Keratinocyte (primary cell): ENCODE measurements at regions not wholly inside any gene's neighbourhood (a gene's known extent, or its start where the extent isn't known, plus 50 kb on each side); places are given as distances from the start of the nearest gene placed in this dataset.

Experiments used
- DNase-seq: peaks from one replicate; pipeline ENCODE4 v3.0.0-alpha.2; 2011; ENCODE audit warnings: low read depth, missing footprints, low spot score
- FAIRE-seq: peaks from 2 replicates; lab custom pipeline; 2011; peaks lifted over from hg19 to GRCh38; lab: Jason Lieb, UNC
- H2AFZ ChIP-seq: 2 replicates; pipeline ENCODE4 v1.6.0; 2012; ENCODE audit warnings: low read length, control low read depth, inconsistent platforms; ENCODE audit not compliant: control insufficient read depth
- H3K27ac ChIP-seq: 2 replicates; pipeline ENCODE4 v1.5.1; 2011; ENCODE audit warnings: low read length; ENCODE audit not compliant: control insufficient read depth, insufficient read depth
- H3K27me3 ChIP-seq: 3 replicates; pipeline ENCODE4 v1.6.0; 2011; ENCODE audit warnings: low read length; ENCODE audit not compliant: control insufficient read depth, insufficient read depth; ENCODE audit errors: extremely low read depth
- H3K36me3 ChIP-seq, 2 experiments: 2 replicates in 1 of 2; 3 replicates in 1 of 2; pipeline ENCODE4 v1.5.1; 2011; ENCODE audit warnings: low read length in 2 of 2, mild to moderate bottlenecking in 1 of 2; ENCODE audit not compliant: control insufficient read depth in 2 of 2, insufficient read depth in 2 of 2; ENCODE audit errors: extremely low read depth in 1 of 2
- H3K4me1 ChIP-seq: 3 replicates; pipeline ENCODE4 v1.5.1; 2011; ENCODE audit warnings: low read length; ENCODE audit not compliant: control insufficient read depth, insufficient read depth; ENCODE audit errors: extremely low read depth
- H3K4me2 ChIP-seq: 3 replicates; pipeline ENCODE4 v1.6.0; 2011; ENCODE audit warnings: low read depth, low read length; ENCODE audit not compliant: control insufficient read depth, insufficient read depth; ENCODE audit errors: extremely low read depth
- H3K4me3 ChIP-seq, 3 experiments: fragments of 200-600 bp in 1 of 3; sonication (generic) in 1 of 3; 2 replicates in 2 of 3; 3 replicates in 1 of 3; pipeline ENCODE4 v1.5.1; 2011 to 2016; ENCODE audit warnings: low read length in 3 of 3, mild to moderate bottlenecking in 3 of 3, control low read depth in 2 of 3, inconsistent platforms in 1 of 3, low read depth in 1 of 3, mixed read lengths in 1 of 3, mixed run types in 1 of 3, moderate library complexity in 1 of 3; ENCODE audit not compliant: control insufficient read depth in 2 of 3, insufficient read depth in 2 of 3; ENCODE audit errors: extremely low read depth in 1 of 3
- H3K79me2 ChIP-seq: 2 replicates; pipeline ENCODE4 v1.6.0; 2012; ENCODE audit warnings: low read length; ENCODE audit not compliant: control insufficient read depth, insufficient read depth
- H3K9ac ChIP-seq: 3 replicates; pipeline ENCODE4 v1.6.0; 2011; ENCODE audit warnings: low read length; ENCODE audit not compliant: control insufficient read depth, insufficient read depth; ENCODE audit errors: extremely low read depth
- H3K9me1 ChIP-seq: 3 replicates; pipeline ENCODE4 v1.6.0; 2011; ENCODE audit warnings: low read length; ENCODE audit not compliant: control insufficient read depth, insufficient read depth; ENCODE audit errors: extremely low read depth
- H3K9me3 ChIP-seq: 2 replicates; pipeline ENCODE4 v1.5.1; 2012; ENCODE audit warnings: low read depth, low read length; ENCODE audit not compliant: control insufficient read depth
- H4K20me1 ChIP-seq: 3 replicates; pipeline ENCODE4 v1.6.0; 2011; ENCODE audit warnings: low read length; ENCODE audit not compliant: control insufficient read depth, insufficient read depth; ENCODE audit errors: extremely low read depth
- EZH2 ChIP-seq: IDR thresholded peaks from one replicate; pipeline ENCODE4 v1.6.1; 2012; ENCODE audit warnings: inconsistent platforms, mild to moderate bottlenecking, low read length, moderate library complexity
- dilution Hi-C: fragments of 300-500 bp; cut with MboI; formaldehyde crosslinking; loops from one replicate; pipeline ENCODE4 v1.7.0; 2020; ENCODE audit warnings: low sequenced_read_pairs; ENCODE audit not compliant: extremely low pct_ligation_motif_present
- TF ChIP-seq, protein P1 (sequence below), 3 experiments: IDR thresholded peaks in 1 of 3; conservative IDR thresholded peaks in 1 of 3; optimal IDR thresholded peaks in 1 of 3; 2 replicates in 2 of 3; 3 replicates in 1 of 3; pipeline versions ENCODE3 to v1.5.1; 2011; ENCODE audit warnings: low read length in 3 of 3, mild to moderate bottlenecking in 3 of 3, moderate library complexity in 2 of 3, control low read depth in 1 of 3, inconsistent platforms in 1 of 3; ENCODE audit not compliant: insufficient read depth in 2 of 3; ENCODE audit errors: extremely low read depth in 1 of 3

DNA sequence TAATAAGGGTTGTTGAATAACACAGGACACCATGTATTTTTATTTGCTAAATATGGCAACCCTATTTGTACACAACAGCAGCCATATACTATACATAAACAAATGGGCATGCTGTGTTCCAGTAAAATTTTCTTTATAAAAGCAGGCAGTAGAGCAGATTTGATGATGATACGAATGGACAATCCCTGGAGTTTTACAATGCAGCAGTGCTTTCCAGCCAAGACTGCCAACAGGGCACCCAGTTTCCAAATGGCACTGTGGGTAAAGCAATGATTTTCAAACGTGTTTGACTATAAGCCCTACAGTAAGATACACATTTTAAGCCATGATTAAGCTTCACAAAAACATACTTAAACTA, 282.7 kb downstream of the NUAK1 start:
- Histone ChIP-seq H3K9me3 (no peaks in the 10 kb centered on the region), H4K20me1 (no peaks in the 10 kb centered on the region), H3K9me1 (no peaks in the 10 kb centered on the region), H3K4me2 (no peak overlapping the region), H2AFZ (no peak overlapping the region), H3K36me3 (no peaks in the 10 kb centered on the region), H3K27ac (no peak overlapping the region), H3K4me1 (no peaks in the 10 kb centered on the region), H3K79me2 (no peaks in the 10 kb centered on the region), H3K27me3 (no peaks in the 10 kb centered on the region), H3K4me3 (no peak overlapping the region), H3K9ac (no peak overlapping the region)
- FAIRE-seq (no peak), DNase-seq (no peak)
- dilution Hi-C loops: no loop called here
- TF ChIP-seq, protein P1, sequence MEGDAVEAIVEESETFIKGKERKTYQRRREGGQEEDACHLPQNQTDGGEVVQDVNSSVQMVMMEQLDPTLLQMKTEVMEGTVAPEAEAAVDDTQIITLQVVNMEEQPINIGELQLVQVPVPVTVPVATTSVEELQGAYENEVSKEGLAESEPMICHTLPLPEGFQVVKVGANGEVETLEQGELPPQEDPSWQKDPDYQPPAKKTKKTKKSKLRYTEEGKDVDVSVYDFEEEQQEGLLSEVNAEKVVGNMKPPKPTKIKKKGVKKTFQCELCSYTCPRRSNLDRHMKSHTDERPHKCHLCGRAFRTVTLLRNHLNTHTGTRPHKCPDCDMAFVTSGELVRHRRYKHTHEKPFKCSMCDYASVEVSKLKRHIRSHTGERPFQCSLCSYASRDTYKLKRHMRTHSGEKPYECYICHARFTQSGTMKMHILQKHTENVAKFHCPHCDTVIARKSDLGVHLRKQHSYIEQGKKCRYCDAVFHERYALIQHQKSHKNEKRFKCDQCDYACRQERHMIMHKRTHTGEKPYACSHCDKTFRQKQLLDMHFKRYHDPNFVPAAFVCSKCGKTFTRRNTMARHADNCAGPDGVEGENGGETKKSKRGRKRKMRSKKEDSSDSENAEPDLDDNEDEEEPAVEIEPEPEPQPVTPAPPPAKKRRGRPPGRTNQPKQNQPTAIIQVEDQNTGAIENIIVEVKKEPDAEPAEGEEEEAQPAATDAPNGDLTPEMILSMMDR (optimal IDR thresholded peaks at IDR 0.05 in 1 of 3, IDR thresholded peaks at IDR 0.05 in 1 of 3, conservative IDR thresholded peaks at IDR 0.05 in 1 of 3; ENCODE audit: extremely low read depth in 1 of 3, insufficient read depth in 2 of 3, low read length in 3 of 3): no peak
- TF ChIP-seq EZH2: no peak

DNA sequence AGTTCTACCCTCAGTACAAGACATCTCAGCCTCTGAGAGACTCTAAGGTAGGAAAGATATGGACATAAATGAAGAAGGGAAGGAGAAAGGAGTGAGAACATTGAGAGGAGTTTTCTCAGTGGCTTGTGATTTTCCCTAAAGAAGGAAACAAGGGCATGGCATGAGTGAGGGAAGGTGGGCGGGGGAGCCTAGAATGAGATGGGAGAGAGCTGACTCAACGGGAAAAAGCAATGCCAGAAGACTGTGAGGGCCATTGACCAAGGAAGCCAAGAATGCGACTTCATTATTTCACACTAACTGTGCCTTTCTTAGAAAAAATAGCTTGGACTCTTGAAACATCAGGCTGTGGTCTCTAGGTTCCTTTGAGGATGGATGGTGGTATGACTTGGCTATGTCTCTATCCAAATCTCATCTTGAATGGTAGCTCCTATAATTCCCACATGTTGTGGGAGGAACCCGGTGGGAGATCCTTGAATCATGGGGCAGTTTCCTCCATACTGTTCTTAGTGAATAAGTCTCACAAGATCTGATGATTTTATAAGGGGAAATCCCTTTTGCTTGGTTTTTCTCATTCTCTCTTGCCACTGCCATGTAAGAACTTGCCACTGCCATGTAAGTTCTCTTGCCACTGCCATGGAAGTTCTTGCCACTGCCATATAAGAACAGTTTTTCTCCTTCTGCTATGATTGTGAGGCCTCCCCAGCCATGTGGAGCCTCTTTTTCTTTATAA, 279.6 kb downstream of the NUAK1 start:
- no peak for DNase-seq
- Histone ChIP-seq H3K9me1 (no peaks in the 10 kb centered on the region), H3K9me3 (no peaks in the 10 kb centered on the region), H3K4me1 (no peaks in the 10 kb centered on the region), H3K4me3 (no peak overlapping the region), H4K20me1 (no peaks in the 10 kb centered on the region), H3K9ac (no peak overlapping the region), H3K79me2 (no peaks in the 10 kb centered on the region), H3K27me3 (no peaks in the 10 kb centered on the region), H2AFZ (no peak overlapping the region), H3K36me3 (no peaks in the 10 kb centered on the region), H3K27ac (no peak overlapping the region), H3K4me2 (no peak overlapping the region)
- TF ChIP-seq EZH2: no peak
- TF ChIP-seq, protein P1 (optimal IDR thresholded peaks at IDR 0.05 in 1 of 3, IDR thresholded peaks at IDR 0.05 in 1 of 3, conservative IDR thresholded peaks at IDR 0.05 in 1 of 3; ENCODE audit: extremely low read depth in 1 of 3, insufficient read depth in 2 of 3, low read length in 3 of 3): no peak
- FAIRE-seq: no peak
- dilution Hi-C loops: no loop called here
